HG03045 (cell line): ENCODE measurements at regions not wholly inside any gene's neighbourhood (a gene's known extent, or its start where the extent isn't known, plus 50 kb on each side); places are given as distances from the start of the nearest gene placed in this dataset.
"Not testable (repeated sequence)": the region's sequence is repeated elsewhere in the genome, so short reads cannot be mapped to it uniquely, and the experiment has no call there.

ENCODE experiments used
- ATAC-seq: cut with Tn5 transposase; IDR thresholded peaks from one replicate; pipeline ENCODE4 v1.9.1; 2021; ENCODE audit warnings: mild to moderate bottlenecking, moderate library complexity; ENCODE audit not compliant: unreplicated experiment

DNA sequence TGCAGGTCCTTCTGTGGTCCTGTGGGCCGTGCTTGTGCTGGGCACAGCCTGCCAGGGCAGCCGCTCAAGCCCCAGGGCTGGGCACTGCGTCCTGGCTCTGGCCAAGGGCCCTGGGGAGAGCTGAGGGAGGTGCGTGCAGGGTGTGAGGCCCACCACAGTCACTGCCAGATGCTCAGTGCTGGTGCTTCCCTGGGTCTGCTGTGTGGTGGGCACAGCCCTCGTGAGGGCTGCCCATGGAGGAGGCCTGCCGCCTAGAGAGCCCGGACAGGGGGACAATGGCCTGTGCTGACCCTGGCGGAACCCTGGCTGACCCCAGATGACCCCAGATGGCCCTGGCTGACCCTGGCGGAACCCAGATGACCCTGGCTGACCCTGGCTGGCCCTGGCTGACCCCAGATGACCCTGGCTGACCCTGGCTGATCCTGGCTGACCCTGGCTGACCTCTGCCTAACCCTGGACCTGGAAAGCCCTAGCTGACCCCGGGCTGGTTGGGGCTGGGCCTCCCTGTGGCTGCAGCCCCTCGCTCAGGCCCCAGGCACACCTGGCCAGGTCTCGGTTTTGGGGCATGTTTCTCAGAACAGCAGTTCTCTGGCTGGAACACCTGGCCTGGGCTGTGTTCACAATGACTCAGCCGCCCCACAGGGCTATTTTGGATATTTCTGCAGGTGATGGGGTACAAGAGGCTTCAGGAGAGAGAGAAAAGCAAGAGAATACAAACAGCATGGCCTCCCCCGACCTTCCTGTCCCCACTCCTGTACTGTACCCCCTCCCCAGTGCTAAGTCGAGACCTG lies 55.4 kb downstream of the TMEM121 start:
- ATAC-seq, result no peak

DNA sequence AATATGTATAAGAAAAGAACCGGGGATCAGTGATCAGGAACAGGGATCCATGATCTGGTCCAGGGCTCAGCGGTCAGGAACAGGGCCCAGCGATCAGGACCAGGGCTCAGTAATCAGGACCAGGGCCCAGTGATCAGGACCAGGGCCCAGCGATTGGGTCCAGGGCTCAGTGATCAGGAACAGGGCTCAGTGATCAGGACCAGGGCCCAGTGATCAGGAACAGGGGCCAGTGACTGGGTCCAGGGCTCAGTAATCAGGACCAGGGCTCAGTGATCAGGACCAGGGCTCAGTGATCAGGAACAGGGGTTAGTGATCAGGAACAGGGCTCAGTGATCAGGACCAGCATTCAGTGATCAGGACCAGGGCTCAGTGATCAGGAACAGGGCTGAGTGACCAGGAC lies 56.3 kb downstream of the TMEM121 start:
- no peak for ATAC-seq

DNA sequence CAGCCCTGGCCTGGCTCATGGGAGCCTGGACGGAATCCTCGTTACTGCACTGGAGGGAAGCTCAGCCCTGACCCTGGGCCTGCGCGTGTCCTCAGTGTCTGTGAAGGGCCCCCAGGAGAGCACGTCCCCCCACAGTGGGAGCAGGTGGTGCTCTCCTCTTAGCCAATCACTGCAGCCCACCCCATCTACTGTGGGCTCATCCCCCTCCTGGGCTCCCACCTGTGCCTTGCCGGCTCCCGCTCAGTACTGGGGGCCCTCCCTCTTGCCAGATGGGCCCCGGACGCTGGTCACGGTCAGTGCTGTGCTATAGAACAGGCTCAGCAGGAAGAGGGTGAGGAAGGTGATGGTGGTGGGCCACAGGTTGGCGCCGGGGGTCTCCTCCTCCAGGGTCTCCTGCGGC lies 57.5 kb downstream of the TMEM121 start:
- not testable (repeated sequence) for ATAC-seq

DNA sequence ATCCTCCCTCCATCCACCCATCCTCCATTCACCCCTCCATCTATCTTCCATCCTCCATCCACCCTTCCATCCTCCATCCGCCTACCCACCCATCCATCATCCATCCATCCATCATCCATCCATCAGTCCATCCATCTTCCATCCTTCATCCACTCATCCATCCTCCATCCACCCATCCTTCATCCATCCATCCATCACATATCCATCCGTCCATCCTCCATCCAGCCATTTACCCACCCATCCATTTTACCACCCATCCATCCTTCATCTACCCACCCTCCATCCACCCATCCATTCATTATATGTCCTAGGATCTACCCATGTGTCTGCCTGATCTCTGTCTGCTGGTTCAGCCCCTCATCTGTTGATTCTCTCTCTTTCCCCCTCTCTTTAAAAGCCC lies 58.9 kb downstream of the TMEM121 start:
- ATAC-seq, result not testable (repeated sequence)

DNA sequence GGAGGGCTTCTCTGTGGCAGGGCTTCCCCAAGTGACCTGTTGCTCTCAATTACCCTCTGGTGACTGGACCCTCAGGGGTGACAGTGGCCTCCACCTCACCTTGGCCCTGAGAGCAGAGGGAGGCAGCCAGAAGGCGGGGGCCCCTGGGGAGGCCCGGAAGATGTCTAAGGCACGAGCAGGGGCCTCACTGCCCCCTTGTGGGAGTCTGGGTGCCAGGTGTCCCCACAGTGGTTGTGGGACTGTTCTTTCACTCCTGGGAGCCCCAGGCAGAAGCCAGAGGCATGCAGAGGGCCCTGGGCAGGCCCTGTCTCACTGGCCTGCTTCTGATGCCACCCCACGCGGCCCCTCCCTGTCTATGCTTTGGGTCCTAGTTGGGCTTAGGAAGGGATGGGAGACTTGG lies 59.3 kb downstream of the TMEM121 start:
- ATAC-seq, result not testable (repeated sequence)

DNA sequence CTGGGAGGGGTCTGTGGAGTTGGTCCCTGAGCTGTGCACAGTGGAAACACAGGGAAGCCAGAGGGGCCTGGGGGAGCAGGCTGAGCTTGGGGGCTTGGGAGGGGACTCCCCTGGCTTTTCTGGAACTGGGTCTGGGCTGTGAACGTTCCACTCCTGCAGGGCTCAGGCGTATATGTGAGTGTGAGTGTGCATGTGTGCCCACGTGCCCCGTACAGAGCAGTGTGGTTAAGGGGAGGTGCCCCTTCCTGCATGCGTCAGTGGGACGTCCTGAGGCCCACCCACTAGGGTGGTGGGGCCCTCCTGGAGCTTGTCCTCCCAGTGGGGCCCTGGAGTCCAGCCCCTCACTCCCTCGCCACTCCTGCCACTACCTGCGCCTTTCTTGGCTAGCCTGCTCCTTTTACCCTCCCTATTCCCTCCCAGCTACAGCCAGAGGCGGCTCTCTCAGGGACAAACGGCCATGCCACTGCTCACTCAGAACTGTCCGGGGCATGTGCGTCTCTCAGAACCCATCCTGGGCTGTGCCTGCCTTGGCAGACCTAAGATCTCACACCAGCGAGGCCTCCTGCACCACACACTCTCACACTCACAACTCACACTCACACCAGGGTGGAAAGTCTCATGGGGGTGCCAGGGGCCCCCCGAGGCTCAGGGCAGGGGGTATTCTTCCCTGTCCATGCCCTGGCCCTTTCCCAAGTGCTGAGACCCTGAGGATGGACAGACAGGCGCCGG lies 59.9 kb downstream of the TMEM121 start:
- ATAC-seq, result not testable (repeated sequence)

DNA sequence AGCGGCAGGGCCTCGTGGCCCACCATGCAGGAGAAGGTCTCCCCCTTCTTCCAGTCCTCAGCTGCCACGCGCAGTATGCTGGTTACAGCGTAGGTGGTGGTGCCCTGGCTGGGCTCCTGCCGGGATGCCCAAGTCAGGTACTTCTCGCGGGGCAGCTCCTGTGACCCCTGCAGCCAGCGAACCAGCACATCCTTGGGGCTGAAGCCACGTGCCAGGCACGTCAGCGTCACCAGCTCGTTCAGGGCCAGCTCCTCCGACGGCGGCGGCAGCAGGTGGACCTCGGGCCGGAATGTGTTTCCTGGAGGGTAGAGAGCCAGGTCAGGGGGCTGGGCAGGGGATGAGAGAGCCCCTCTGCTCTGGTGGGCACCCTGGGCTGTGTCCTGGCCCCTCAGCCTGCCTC lies 60.7 kb downstream of the TMEM121 start:
- ATAC-seq, result not testable (repeated sequence)

DNA sequence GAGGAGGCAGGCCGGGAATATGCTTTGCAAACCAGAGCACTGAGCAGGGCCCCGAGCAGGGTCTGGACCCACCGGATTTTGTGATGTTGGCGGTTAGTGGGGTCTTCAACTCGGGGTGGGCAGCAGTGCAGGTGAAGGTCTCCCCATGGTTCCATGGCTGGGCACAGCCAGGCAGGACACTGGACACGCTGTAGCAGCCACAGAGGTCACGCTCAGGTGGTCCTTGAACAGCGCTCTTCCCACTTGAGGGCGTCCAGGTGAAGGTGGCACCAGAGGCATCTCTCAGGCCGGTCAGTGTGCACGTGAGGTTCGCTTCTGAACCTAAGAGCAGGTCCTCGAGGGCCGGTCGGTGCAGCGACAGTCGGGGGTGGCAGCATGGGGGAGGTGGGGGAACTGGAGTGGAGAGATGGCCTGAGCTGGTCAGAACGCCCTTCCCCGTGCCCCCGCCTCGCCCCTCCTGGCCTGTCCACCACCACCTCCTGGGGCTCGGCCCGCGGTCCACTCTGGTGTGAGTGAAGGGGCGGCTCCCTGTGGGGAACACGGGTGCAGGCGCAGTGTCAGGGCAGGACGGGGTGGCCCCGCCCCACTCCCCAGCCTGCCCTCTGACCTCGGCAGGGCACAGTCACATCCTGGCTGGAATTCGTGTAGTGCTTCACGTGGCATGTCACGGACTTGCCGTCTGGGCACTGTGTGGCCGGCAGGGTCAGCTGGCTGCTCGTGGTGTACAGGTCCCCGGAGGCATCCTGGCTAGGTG lies 61.3 kb downstream of the TMEM121 start:
- not testable (repeated sequence) for ATAC-seq

DNA sequence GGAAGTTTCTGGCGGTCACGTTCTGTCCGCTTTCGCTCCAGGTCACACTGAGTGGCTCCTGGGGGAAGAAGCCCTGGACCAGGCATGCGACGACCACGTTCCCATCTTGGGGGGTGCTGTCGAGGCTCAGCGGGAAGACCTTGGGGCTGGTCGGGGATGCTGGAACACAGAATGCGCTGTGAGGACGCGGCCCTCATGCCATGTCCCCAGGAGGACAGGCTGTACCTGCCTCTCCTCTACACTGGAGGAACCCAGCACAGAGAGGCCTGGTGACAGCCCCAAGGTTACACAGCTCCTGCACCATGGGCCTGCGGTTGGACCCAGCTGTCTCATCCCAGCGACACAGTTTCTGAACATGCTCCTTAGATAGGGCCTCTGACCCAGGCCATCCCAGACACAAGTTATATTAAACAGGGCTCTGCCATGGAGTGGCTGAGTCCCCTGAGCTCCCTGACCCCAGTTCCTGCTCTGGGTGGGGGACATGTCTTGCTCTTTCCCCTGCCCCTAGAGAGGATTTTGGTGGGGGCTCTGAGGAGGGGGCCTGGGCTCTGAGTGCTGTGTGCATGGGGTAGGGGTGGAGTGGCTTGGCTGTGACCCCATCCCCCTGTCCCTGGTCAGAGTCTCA lies 62.0 kb downstream of the TMEM121 start:
- ATAC-seq, result no peak

DNA sequence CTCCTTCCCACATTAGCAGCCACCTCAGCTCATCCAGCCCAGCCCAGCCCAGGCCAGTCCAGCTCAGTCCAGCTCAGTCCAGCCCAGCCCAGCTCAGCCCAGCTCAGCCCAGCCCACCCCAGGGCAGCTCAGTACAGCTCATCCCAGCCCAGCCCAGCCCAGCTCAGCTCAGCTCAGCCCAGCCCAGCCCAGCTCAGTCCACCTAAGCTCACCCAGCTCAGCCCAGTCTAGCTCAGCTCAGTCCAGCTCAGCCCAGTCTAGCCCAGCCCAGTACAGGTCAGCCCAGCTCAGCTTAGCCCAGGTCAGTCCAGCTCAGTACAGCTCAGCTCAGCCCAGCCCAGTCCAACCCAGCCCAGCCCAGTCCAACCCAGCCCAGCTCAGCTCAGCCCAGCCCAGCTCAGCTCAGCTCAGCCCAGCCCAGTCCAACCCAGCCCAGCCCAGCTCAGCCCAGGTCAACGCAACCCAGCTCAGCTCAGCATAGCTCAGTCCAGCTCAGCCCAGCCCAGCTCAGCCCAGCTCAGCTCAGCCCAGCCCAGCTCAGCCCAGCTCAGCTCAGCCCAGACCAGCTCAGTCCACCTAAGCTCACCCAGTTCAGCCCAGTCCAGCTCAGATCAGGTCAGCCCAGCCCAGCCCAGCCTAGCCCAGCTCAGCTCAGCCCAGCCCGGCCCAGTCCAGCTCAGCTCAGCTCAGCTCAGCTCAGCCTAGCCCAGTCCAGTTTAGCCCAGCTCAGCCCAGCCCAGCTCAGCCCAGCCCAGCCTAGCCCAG lies 63.0 kb downstream of the TMEM121 start:
- no peak for ATAC-seq

DNA sequence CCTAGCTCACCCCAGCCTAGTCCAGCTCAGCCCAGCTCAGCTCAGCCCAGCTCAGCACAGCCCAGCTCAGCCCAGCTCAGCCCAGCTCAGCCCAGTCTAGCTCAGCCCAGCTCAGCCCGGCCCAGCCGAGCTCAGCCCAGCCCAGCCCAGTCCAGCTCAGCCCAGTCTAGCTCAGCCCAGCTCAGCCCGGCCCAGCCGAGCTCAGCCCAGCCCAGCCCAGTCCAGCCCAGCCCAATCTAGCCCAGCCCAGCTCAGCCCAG lies 63.5 kb downstream of the TMEM121 start:
- ATAC-seq, result not testable (repeated sequence)

DNA sequence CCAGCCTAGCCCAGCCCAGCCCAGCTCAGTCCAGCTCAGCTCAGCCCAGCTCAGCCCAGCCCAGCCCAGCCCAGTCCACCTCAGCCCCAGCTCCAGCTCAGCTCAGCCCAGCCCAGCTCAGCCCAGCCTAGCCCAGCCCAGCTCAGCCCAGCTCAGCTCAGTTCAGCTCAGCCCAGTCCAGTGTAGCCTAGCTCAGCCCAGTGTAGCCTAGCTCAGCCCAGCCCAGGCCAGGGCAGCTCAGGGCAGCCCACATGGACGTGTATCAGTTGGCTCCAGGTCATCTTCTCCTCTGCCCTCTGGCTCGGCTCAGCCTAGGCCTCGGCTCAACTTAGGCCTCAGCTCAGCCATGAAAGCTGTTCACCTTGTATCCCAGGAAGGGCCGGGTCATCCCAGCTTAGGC lies 64.7 kb downstream of the TMEM121 start:
- ATAC-seq, result no peak

DNA sequence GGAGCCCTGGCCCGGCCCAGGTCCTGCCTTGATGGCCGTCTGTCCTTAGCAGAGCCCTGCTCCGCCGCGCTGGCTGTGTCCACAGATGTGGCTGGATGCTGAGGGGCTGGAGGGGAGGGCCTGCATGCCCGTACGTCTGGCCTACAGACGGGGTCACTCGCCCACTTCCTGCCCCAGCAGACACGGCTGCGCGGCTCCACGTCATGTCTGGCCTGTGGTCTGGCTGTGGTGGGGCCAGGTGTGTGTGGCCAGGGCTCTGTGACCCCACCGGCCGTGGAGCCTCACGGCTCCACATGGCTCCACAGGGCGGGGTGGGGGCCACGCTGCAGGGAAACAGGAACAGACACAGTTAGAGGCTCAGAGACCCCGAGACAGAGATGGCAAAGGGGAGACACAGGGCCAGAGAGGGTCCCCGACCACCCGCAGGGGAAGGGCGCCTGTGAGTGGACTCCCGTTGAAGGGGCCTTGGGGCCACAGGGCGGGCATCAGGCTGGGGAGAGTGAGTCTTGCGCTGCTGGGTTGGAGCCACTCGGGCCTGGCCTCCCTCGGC lies 65.5 kb downstream of the TMEM121 start:
- ATAC-seq, result not testable (repeated sequence)

DNA sequence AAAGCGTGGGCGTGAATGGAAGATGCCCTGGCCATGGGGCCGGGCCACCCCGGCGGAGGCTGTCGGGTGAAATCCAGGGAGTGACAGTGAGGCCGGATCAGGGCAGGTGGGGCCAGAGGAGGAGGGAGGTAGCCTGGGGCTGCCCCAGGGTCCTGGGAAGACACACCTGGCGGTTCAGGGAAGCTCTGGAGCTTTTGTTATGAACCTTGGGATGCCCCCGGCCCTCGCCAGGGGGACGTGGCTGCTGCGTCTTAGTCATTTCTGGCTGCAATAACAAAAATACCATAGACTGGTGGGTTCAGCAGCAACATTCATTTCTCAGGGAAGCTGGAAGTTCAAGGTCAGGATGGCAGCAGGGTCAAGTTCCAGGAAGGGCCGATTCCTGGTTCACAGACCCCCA lies 66.3 kb downstream of the TMEM121 start:
- ATAC-seq, result not testable (repeated sequence)

DNA sequence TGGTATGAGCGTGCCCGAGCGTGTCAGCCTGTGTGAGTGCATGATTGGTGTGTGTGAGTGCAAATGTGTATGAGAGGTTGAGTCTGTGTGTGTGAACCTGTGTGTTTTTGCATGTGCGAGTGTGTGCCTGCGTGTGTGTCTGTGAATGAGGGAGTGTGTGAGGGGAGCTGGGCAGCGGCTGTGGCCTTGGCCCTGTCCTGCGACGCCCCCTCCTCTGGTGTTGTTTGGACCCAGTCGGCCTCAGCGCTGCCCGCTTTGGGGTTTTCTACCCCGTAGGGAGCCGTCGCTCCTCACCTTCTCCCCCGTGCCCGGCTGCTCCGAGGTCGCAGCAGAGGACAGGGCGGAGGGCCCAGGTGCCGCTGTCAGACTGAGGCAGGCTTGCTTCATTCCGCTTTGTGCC lies 69.0 kb downstream of the TMEM121 start:
- ATAC-seq, result not testable (repeated sequence)

DNA sequence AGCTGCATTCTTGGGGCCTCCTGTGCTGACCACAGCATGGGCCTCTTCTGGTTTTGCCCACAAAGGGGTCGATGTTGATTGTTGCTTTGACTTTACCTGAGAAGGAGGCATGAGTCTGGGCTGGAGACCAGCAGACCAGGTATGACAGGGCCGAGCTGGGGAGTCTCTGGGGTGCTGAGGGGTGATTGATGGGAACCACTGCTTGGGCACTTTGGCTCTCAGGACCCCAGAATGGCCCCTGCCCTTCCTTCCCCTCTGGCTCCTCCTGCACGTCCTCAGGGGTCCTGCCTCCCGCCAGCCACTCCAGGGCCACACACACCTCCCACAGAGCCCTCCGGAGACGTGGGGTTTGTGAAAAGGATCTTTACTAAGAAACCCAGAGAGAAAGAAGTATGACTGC lies 70.0 kb downstream of the TMEM121 start:
- not testable (repeated sequence) for ATAC-seq

DNA sequence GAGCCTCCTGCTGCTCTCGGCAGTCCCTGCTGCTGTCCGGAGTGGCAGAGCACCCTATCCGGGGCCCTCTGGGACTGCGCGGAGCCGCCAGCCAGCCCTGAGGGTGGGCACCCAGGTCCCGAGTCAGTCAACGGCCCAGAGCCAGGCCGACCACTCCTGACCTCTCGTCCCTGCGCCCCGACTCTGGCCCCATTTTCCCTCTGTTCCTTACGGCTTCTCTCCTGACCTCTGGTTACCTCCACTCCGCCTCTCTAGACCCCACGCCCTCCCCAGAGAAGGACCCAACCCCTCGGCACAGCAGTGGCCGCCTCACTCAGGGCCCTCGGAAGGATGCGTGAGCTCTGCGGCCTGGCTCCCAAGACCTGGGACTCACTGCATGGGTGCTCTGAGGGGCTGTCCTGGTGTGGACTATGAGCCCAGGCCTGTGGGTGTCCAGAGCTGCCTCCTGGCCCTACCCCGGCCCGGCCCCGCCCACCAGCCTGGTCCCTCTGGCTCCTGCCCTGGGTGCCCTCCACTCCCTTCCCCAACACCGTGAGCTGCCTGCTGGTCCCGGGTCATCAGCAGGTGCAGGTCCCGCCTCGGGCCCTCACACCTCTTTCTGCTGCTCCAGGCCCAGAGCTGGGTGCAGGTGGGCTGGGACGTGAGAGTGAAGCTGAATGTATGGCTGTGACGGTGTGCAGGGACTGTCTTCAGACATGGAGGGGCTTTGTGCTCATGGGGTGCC lies 71.8 kb downstream of the TMEM121 start:
- ATAC-seq, result not testable (repeated sequence)

DNA sequence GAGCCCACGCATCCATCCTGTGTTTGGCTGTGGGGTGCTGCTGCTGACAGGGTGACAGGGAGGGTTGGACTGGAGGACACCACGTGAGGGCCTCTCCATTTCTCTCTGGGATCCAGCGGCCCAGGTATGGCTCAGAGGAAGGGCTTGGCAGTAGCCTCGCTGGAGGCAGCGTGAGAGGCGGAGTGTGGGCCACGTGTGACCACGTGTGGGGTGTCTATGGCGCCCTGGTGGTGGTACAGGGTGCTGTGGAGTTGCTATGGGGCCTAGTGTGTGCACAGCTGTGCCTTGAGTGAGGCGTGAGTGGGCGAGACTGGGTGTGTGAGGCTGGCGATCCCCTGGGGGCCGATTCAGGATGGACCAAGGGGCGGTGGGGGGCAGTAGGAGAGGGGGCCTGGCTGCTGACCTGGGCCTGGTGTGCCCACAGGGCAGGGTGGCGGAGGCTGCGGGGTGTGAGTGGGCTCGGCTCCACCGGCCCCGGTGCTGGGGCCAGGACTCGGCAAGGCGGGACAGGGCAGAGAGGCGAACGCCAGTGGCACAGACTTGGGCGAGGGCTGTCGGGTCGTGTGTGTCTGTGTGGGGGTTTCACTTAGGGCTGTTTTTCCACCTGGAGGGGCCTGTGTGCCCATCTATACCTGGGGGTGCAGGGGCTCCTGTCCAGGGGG lies 72.7 kb downstream of the TMEM121 start:
- ATAC-seq, result not testable (repeated sequence)
